Left ventricle myocardium inferior (tissue), 1 donor: ENCODE measurements at regions not wholly inside any gene's neighbourhood (a gene's known extent, or its start where the extent isn't known, plus 50 kb on each side); places are given as distances from the start of the nearest gene placed in this dataset.

Experiments used
- DNase-seq: peaks from one replicate; pipeline ENCODE4 v3.0.0-alpha.2; 2020
- H3K27ac ChIP-seq: fragments of 200-600 bp; replicated peaks from 2 replicates; pipeline ENCODE4 v1.8.0; 2021
- H3K27me3 ChIP-seq: fragments of 200-600 bp; 2 replicates; pipeline ENCODE4 v1.8.0; 2021; ENCODE audit warnings: low read depth
- H3K36me3 ChIP-seq: fragments of 200-600 bp; 2 replicates; pipeline ENCODE4 v1.8.0; 2021
- H3K4me1 ChIP-seq: fragments of 200-600 bp; 2 replicates; pipeline ENCODE4 v1.8.0; 2021
- H3K4me3 ChIP-seq: fragments of 200-600 bp; 2 replicates; pipeline ENCODE4 v1.8.0; 2021; ENCODE audit warnings: mild to moderate bottlenecking, moderate library complexity
- H3K9me3 ChIP-seq: fragments of 200-600 bp; replicated peaks from 2 replicates; pipeline ENCODE4 v1.8.0; 2021
- CTCF ChIP-seq: fragments of 200-600 bp; IDR thresholded peaks from 2 replicates; pipeline ENCODE4 v1.8.0; 2021; ENCODE audit warnings: antibody characterized with exemption, mild to moderate bottlenecking, borderline replicate concordance
- intact Hi-C: fragments of 100-400 bp; cut with micrococcal nuclease; formaldehyde crosslinking; loops from one replicate; pipeline ENCODE4 v1.11.0; 2022
- donor health status: DM: no; HTN: yes; CAD: no; lungs with severe emphysema.

- H3K9me3 ChIP-seq, result no peaks in the 10 kb centered on the region
- no peak for DNase-seq
- intact Hi-C loops, result no loop called here
- TF ChIP-seq CTCF, result no peak
- H3K27ac ChIP-seq, result no peak overlapping the region
- H3K27me3 ChIP-seq, result no peaks in the 10 kb centered on the region
- no peaks in the 10 kb centered on the region for H3K36me3 ChIP-seq
- H3K4me1 ChIP-seq, result no peaks in the 10 kb centered on the region
- no peak overlapping the region for H3K4me3 ChIP-seq
Observed at GRCh38 chr4:19314116-19314515, 937.6 kb upstream of the SLIT2 start.

GRCh38 chr4:19309378-19309777 is 942.3 kb upstream of the SLIT2 start:
- no peak overlapping the region for H3K4me3 ChIP-seq
- intact Hi-C loops, result no loop called here
- no peaks in the 10 kb centered on the region for H3K9me3 ChIP-seq
- H3K27ac ChIP-seq, result no peak overlapping the region
- TF ChIP-seq CTCF, result peak; percentile 33
- no peaks in the 10 kb centered on the region for H3K4me1 ChIP-seq
- no peaks in the 10 kb centered on the region for H3K27me3 ChIP-seq
- no peak for DNase-seq
- H3K36me3 ChIP-seq, result no peaks in the 10 kb centered on the region

- TF ChIP-seq CTCF, result no peak
Observed at GRCh38 chr4:19304028-19304427, 947.7 kb upstream of the SLIT2 start.

DNA sequence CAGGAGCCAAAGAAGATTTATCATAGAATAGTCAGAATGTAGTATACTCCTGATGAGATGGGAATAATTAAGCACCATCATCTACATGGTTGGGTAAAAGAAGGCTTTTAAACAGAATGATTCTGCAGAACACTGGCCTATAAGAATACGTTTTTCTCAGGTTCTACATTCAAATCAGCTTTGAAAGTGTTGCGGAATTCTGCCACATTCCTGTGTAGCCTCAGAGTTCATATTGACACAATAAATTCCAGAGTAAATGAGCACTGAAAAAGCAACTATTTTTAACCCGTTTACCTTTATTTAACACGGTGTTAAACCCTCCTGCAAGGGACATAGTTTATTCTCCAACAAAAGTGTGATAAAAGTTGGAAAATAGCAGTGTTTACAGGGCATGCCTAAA is 950.2 kb upstream of the SLIT2 start:
- no peak for TF ChIP-seq CTCF
- no peak for DNase-seq
- no peaks in the 10 kb centered on the region for H3K36me3 ChIP-seq
- no peaks in the 10 kb centered on the region for H3K4me1 ChIP-seq
- H3K9me3 ChIP-seq, result no peaks in the 10 kb centered on the region
- H3K27me3 ChIP-seq, result no peaks in the 10 kb centered on the region
- H3K27ac ChIP-seq, result no peak overlapping the region
- intact Hi-C loops, result no loop called here
- H3K4me3 ChIP-seq, result no peak overlapping the region

More at GRCh38 chr4:19304028-19304427, 947.7 kb upstream of the SLIT2 start:
- no peak overlapping the region for H3K27ac ChIP-seq
- H3K9me3 ChIP-seq, result no peaks in the 10 kb centered on the region
- DNase-seq, result no peak
- H3K27me3 ChIP-seq, result no peaks in the 10 kb centered on the region
- no peaks in the 10 kb centered on the region for H3K4me1 ChIP-seq
- no peaks in the 10 kb centered on the region for H3K36me3 ChIP-seq
- H3K4me3 ChIP-seq, result no peak overlapping the region
- intact Hi-C loops, result no loop called here

- no peak overlapping the region for H3K4me3 ChIP-seq
- H3K36me3 ChIP-seq, result no peaks in the 10 kb centered on the region
- H3K4me1 ChIP-seq, result no peaks in the 10 kb centered on the region
- DNase-seq, result no peak
- no peaks in the 10 kb centered on the region for H3K27me3 ChIP-seq
- no peaks in the 10 kb centered on the region for H3K9me3 ChIP-seq
- no peak for TF ChIP-seq CTCF
- H3K27ac ChIP-seq, result no peak overlapping the region
- intact Hi-C loops, result no loop called here
Observed at GRCh38 chr4:19300213-19300612, 951.5 kb upstream of the SLIT2 start.

GRCh38 chr4:19298998-19299397 is 952.7 kb upstream of the SLIT2 start:
- no peaks in the 10 kb centered on the region for H3K27me3 ChIP-seq
- no peaks in the 10 kb centered on the region for H3K4me1 ChIP-seq
- no peak for DNase-seq
- no peak overlapping the region for H3K27ac ChIP-seq
- intact Hi-C loops, result no loop called here
- no peak overlapping the region for H3K4me3 ChIP-seq
- no peaks in the 10 kb centered on the region for H3K36me3 ChIP-seq
- no peak for TF ChIP-seq CTCF
- H3K9me3 ChIP-seq, result peaks cover 8% of the 10 kb centered on the region
